Astrocyte (in vitro differentiated cells and primary cell): ENCODE measurements at regions not wholly inside any gene's neighbourhood (a gene's known extent, or its start where the extent isn't known, plus 50 kb on each side); places are given as distances from the start of the nearest gene placed in this dataset.

ENCODE experiments used
- DNase-seq: peaks from one replicate; pipeline ENCODE4 v3.0.0-alpha.2; 2010; ENCODE audit warnings: low read depth
- FAIRE-seq: peaks from 2 replicates; lab custom pipeline; 2011; peaks lifted over from hg19 to GRCh38; lab: Jason Lieb, UNC
- H2AFZ ChIP-seq: 2 replicates; pipeline ENCODE4 v1.6.0; 2012; ENCODE audit warnings: low read depth, low read length, inconsistent platforms
- H3K27ac ChIP-seq: 2 replicates; pipeline ENCODE4 v1.5.1; 2011; ENCODE audit warnings: low read depth, low read length, inconsistent platforms
- H3K27me3 ChIP-seq: 2 replicates; pipeline ENCODE4 v1.6.0; 2011; ENCODE audit warnings: low read length, inconsistent platforms; ENCODE audit not compliant: insufficient read depth
- H3K36me3 ChIP-seq: 2 replicates; pipeline ENCODE4 v1.5.1; 2011; ENCODE audit warnings: low read length, inconsistent platforms; ENCODE audit not compliant: insufficient read depth
- H3K4me1 ChIP-seq: 2 replicates; pipeline ENCODE4 v1.5.1; 2011; ENCODE audit warnings: low read length, inconsistent platforms; ENCODE audit not compliant: insufficient read depth
- H3K4me2 ChIP-seq: 2 replicates; pipeline ENCODE4 v1.6.0; 2012; ENCODE audit warnings: low read length, inconsistent platforms
- H3K4me3 ChIP-seq: 2 replicates; pipeline ENCODE4 v1.5.1; 2011; ENCODE audit warnings: low read depth, mild to moderate bottlenecking, low read length, inconsistent platforms; ENCODE audit not compliant: insufficient read depth
- H3K79me2 ChIP-seq: 2 replicates; pipeline ENCODE4 v1.6.0; 2012; ENCODE audit warnings: mild to moderate bottlenecking, low read length, inconsistent platforms; ENCODE audit not compliant: insufficient read depth
- H3K9ac ChIP-seq: 2 replicates; pipeline ENCODE4 v1.6.0; 2012; ENCODE audit warnings: mild to moderate bottlenecking, low read length, inconsistent platforms
- H3K9me3 ChIP-seq: 2 replicates; pipeline ENCODE4 v1.5.1; 2012; ENCODE audit warnings: low read depth, mild to moderate bottlenecking, low read length, inconsistent platforms; ENCODE audit not compliant: insufficient read depth
- H4K20me1 ChIP-seq: 2 replicates; pipeline ENCODE4 v1.6.0; 2012; ENCODE audit warnings: low read length, inconsistent platforms; ENCODE audit not compliant: insufficient read depth
- H3K27ac Mint-ChIP-seq: one replicate; pipeline ENCODE4 v1.8.0; 2021; ENCODE audit warnings: mild to moderate bottlenecking, mixed read lengths; ENCODE audit not compliant: unreplicated experiment
- H3K27me3 Mint-ChIP-seq: one replicate; pipeline ENCODE4 v1.8.0; 2021; ENCODE audit warnings: low read depth, mixed read lengths; ENCODE audit not compliant: unreplicated experiment
- H3K36me3 Mint-ChIP-seq: one replicate; pipeline ENCODE4 v1.8.0; 2021; ENCODE audit warnings: low read depth, mixed read lengths; ENCODE audit not compliant: unreplicated experiment
- H3K4me1 Mint-ChIP-seq: one replicate; pipeline ENCODE4 v1.8.0; 2021; ENCODE audit warnings: low read depth, mixed read lengths; ENCODE audit not compliant: unreplicated experiment
- H3K4me3 Mint-ChIP-seq: one replicate; pipeline ENCODE4 v1.8.0; 2021; ENCODE audit warnings: mild to moderate bottlenecking, moderate library complexity, mixed read lengths; ENCODE audit not compliant: unreplicated experiment
- H3K9me3 Mint-ChIP-seq: one replicate; pipeline ENCODE4 v1.8.0; 2021; ENCODE audit warnings: mild to moderate bottlenecking, mixed read lengths; ENCODE audit not compliant: unreplicated experiment
- EZH2 ChIP-seq: IDR thresholded peaks from 2 replicates; pipeline ENCODE4 v1.6.1; 2012; ENCODE audit warnings: mild to moderate bottlenecking, low read length, inconsistent platforms; ENCODE audit not compliant: insufficient read depth
- TF ChIP-seq, protein P1 (sequence below): IDR thresholded peaks from 2 replicates; pipeline ENCODE4 v1.5.1; 2011; ENCODE audit warnings: low read depth, mild to moderate bottlenecking, inconsistent platforms, low read length, moderate library complexity; ENCODE audit not compliant: insufficient read depth

DNA sequence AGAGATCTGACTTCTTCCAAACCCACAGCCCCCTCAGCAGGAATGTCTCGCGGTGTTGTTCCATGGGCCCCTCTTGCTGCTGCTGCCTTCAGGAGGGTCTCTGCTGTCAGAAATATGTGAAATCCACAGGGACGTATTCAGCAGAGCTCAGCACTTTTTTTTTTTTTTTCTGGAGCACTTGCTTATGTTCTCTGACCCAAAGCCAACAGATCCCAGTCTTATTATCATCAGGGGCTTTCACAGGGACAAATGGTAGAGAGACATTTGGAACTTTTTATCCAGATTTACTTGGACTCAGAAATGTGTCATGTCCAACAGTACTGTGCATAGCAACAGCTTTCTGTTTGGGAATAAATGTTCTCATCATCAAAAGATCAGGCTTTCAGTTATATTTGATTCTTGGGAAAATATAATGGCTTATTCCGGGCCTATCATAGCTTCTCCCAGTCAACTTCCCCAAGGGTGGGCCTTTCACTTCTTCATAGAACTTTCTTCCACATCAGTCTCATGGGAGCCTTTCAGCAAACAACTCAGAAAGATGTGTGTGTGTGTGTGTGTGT lies 332.7 kb downstream of the ZNF536 start:
- Histone ChIP-seq H3K9me3 (no peaks in the 10 kb centered on the region), H2AFZ (no peak overlapping the region), H3K27me3 (peaks cover 2% of the 10 kb centered on the region), H3K4me3 (no peak overlapping the region), H3K27ac (no peak overlapping the region), H3K4me2 (no peak overlapping the region), H3K79me2 (no peaks in the 10 kb centered on the region), H3K4me1 (no peaks in the 10 kb centered on the region), H4K20me1 (no peaks in the 10 kb centered on the region), H3K36me3 (no peaks in the 10 kb centered on the region), H3K9ac (no peak overlapping the region)
- Mint-ChIP-seq H3K27me3 (peaks cover 11% of the 10 kb centered on the region), H3K9me3 (no peaks in the 10 kb centered on the region), H3K4me3 (no peak overlapping the region), H3K4me1 (no peaks in the 10 kb centered on the region), H3K36me3 (no peaks in the 10 kb centered on the region), H3K27ac (no peak overlapping the region)
- FAIRE-seq (no peak), DNase-seq (no peak)
- no peak for TF ChIP-seq EZH2
- TF ChIP-seq, protein P1, sequence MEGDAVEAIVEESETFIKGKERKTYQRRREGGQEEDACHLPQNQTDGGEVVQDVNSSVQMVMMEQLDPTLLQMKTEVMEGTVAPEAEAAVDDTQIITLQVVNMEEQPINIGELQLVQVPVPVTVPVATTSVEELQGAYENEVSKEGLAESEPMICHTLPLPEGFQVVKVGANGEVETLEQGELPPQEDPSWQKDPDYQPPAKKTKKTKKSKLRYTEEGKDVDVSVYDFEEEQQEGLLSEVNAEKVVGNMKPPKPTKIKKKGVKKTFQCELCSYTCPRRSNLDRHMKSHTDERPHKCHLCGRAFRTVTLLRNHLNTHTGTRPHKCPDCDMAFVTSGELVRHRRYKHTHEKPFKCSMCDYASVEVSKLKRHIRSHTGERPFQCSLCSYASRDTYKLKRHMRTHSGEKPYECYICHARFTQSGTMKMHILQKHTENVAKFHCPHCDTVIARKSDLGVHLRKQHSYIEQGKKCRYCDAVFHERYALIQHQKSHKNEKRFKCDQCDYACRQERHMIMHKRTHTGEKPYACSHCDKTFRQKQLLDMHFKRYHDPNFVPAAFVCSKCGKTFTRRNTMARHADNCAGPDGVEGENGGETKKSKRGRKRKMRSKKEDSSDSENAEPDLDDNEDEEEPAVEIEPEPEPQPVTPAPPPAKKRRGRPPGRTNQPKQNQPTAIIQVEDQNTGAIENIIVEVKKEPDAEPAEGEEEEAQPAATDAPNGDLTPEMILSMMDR = no peak

DNA sequence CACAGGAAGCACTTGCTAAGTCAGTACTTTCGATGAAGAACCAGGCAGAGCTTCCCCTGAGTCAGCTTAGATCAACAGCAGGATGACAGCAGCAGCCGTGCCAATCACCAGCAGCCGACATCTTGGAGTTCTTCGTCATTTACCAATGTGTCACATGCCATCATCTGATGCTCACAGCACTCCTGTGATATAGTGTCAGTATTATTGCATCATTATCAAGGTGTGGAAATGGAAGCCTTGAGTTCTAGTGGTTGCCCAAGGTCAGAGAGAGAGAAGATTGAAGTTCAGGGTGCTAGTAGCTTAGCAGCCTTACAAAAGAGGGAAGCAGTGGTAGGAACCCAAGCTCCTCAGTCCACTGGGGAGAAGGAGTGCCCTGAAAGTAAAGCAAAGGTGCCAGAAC lies 331.5 kb downstream of the ZNF536 start:
- FAIRE-seq (no peak), DNase-seq (no peak)
- Mint-ChIP-seq H3K4me3 (no peak overlapping the region), H3K4me1 (no peaks in the 10 kb centered on the region), H3K36me3 (no peaks in the 10 kb centered on the region), H3K27ac (no peak overlapping the region), H3K27me3 (peaks cover 15% of the 10 kb centered on the region), H3K9me3 (no peaks in the 10 kb centered on the region)
- no peak overlapping the region for H3K27ac ChIP-seq
- H3K9me3 ChIP-seq = no peaks in the 10 kb centered on the region
- no peaks in the 10 kb centered on the region for H3K4me1 ChIP-seq
- no peak overlapping the region for H2AFZ ChIP-seq
- no peaks in the 10 kb centered on the region for H3K36me3 ChIP-seq
- H3K9ac ChIP-seq = no peak overlapping the region
- H3K4me2 ChIP-seq = no peak overlapping the region
- H3K79me2 ChIP-seq = no peaks in the 10 kb centered on the region
- H4K20me1 ChIP-seq = no peaks in the 10 kb centered on the region
- H3K27me3 ChIP-seq = peaks cover 2% of the 10 kb centered on the region
- H3K4me3 ChIP-seq = no peak overlapping the region
- TF ChIP-seq, protein P1 = no peak
- TF ChIP-seq EZH2 = no peak

DNA sequence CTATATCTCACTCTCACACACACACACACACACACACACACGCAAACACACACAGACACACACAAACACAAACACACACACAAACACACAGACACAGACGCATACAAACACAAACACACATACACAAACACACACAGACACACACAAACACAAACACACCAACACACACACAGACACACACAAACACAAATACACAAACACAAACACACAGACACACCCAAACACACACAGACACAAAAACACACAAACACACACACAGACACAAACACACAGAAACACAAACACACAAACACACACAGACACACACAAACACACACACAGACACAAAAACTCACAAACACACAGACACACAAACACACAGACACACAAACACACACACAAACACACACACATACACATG lies 329.0 kb downstream of the ZNF536 start:
- Histone ChIP-seq H3K9ac (no peak overlapping the region), H3K79me2 (no peaks in the 10 kb centered on the region), H2AFZ (no peak overlapping the region), H3K27ac (no peak overlapping the region), H3K4me3 (no peak overlapping the region), H3K4me2 (no peak overlapping the region), H3K4me1 (no peaks in the 10 kb centered on the region), H3K9me3 (no peaks in the 10 kb centered on the region), H4K20me1 (no peaks in the 10 kb centered on the region), H3K36me3 (no peaks in the 10 kb centered on the region), H3K27me3 (no peaks in the 10 kb centered on the region)
- DNase-seq (no peak), FAIRE-seq (no peak)
- no peaks in the 10 kb centered on the region for H3K9me3 Mint-ChIP-seq
- no peak for TF ChIP-seq EZH2
- TF ChIP-seq, protein P1 = no peak
- no peak overlapping the region for H3K27ac Mint-ChIP-seq
- H3K27me3 Mint-ChIP-seq = peaks cover 16% of the 10 kb centered on the region
- no peak overlapping the region for H3K4me3 Mint-ChIP-seq
- H3K4me1 Mint-ChIP-seq = no peaks in the 10 kb centered on the region
- H3K36me3 Mint-ChIP-seq = no peaks in the 10 kb centered on the region
